NCI-H1417 (cell line): ENCODE measurements at regions not wholly inside any gene's neighbourhood (a gene's known extent, or its start where the extent isn't known, plus 50 kb on each side); places are given as distances from the start of the nearest gene placed in this dataset.
"Not testable (repeated sequence)": the region's sequence is repeated elsewhere in the genome, so short reads cannot be mapped to it uniquely, and the experiment has no call there.

ENCODE experiments used
- DNase-seq, 3 experiments: peaks; one replicate each; lab custom pipeline; 2025; lab: John Stamatoyannopoulos, UW

GRCh38 chr6:145155873-145156782 is 579.2 kb downstream of the EPM2A start:
- DNase-seq = no peak

- DNase-seq = not testable (repeated sequence)
These were observed 576.7 kb downstream of the EPM2A start for GRCh38 chr6:145158636-145159035.

- no peak for DNase-seq
These were observed 575.4 kb downstream of the EPM2A start for GRCh38 chr6:145159921-145160320.

DNA sequence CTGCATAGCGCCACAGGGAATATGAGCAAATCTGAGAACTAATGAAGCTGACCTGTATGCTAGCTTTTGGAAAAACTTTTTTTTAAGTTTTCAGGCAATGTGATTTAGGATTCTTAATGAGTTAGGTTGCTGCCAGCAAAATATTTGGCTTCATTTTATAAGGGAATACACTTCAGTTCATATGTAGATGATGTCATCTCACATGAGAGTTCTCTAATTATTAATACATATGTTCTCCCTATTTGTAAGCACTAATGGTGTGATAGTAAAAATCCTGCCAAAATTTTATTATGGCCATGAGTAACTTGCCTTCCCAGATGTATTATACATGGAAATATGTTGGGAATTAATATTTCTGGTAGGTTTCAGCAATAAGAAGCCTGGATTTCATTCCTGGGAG is 573.8 kb downstream of the EPM2A start:
- DNase-seq = no peak

DNA sequence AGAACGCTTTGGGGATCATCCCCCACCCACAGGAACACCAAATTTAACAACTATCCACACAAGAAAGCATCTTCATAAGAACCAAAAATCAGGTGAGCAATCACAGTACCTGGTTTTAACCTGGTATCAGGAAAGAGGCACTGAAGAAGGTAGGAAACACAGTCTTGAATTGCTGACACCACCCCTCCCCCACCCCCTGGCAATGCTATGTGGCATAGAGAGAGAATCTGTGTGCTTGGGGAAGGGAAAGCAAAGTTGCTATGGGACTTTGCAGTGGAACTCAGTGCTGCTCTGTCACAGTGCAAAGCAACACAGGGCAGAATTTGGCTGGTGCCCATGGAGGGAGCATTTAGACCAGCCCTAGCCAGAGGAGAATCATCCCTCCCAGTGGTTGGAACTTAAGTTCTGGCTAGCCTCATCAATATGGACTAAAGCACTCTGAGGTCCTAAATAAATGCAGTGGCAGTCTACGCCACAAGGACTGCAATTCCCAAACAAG is 565.5 kb downstream of the EPM2A start:
- no peak for DNase-seq

DNA sequence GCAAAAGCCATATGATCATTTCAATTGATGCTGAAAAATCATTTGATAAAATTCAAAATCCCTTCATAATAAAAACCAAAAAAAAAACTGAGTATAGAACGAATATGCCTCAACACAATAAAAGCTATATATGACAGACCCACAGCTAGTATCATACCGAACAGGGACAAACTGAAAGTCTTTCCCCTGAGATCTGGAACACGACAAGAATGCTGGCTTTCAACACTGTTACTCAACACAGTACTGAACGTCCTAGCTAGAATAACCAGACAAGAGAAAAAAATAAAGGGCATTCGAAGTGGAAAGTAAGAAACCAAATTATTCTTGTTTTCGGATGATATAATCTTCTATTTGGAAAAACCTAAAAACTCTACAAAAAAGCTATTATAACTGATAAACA is 559.9 kb downstream of the EPM2A start:
- no peak for DNase-seq

GRCh38 chr6:145178391-145178790 is 556.9 kb downstream of the EPM2A start:
- DNase-seq = no peak

DNA sequence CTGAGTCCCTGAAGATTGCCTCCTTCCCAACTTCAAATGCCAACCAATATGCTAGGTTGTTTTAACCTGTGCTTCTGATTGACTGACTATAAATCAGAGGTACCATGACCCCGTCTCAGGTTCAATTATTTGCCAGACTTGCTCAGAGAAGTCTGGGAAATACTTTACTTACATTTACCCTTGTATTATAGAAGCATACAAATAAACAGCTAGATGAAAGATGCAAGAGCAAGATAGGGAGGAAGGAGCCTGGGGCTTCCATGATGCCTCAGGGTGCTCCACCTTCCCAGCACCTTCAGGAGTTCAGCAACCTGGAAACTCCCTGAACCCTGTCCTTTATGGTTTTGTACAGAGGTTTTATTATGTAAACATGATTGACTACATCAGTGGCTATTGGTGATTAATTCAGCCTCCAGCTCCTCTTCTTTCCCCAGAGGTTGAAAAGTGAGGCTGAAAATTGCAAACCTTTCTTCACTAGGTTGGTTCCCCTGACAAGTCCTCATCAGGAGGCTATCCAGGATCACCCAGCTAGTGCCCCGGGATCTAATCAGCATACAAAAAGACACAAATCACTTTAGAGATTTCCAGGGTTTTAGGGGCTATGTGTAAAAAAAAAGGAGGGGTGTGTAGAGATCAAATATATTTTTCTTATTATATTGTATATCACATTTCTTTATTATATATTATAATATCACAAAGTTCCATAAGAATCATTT is 547.7 kb downstream of the EPM2A start:
- DNase-seq = no peak

- DNase-seq = peak in 2 of 3 experiments; percentile 16 to 79
These were observed 545.5 kb downstream of the EPM2A start for GRCh38 chr6:145189836-145190235.

GRCh38 chr6:145194389-145194788 is 540.9 kb downstream of the EPM2A start:
- DNase-seq = no peak

- peak; percentile 7 to 80 (median 55) for DNase-seq
These were observed 535.4 kb downstream of the EPM2A start for GRCh38 chr6:145199961-145200360.

- no peak for DNase-seq
These were observed 531.0 kb downstream of the EPM2A start for GRCh38 chr6:145204301-145204700.

- no peak for DNase-seq
These were observed 528.9 kb downstream of the EPM2A start for GRCh38 chr6:145206247-145206907.

- DNase-seq = no peak
These were observed 526.8 kb downstream of the EPM2A start for GRCh38 chr6:145208474-145208873.

- no peak for DNase-seq
These were observed 526.0 kb downstream of the EPM2A start for GRCh38 chr6:145209272-145209671.

DNA sequence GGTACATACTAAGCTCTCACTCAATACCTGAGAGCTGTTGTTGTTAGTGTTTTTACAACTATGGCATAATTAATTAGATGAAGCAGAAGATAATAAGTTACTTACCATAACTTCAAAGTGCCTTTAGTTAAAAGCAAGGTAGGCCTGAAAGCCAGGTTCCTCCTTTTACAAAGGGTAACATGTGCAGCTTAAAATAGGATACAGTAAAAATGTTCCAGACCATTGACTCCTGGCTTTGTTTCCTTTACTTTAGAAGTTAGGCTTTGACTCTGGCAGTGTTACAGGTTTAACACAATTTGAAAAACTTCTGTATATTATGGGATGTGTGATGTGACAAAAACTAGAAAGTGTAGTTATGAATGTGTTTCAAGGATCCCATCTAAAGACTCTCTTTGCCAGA is 522.5 kb downstream of the EPM2A start:
- DNase-seq = no peak

DNA sequence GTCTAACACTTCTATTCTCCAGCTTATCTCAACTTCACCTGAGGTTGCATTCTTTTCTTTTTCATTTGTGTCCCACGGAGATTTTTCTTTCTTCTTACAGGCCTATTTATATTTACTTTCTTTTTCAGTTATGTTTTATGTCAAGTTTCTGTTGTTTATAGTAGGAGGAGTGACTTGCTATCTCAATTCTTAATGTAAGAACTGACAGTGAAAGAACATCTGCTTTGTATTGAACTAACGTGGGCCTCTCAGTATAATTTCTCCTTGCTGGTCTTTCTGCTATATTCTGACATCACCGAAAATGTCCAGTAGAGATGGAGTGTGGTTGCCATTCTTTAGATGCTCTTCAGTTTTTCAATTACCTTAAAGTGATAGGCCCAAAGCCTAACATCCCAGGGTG is 521.7 kb downstream of the EPM2A start:
- DNase-seq = peak in 1 of 3 experiments; percentile 27

GRCh38 chr6:145214570-145214969 is 520.8 kb downstream of the EPM2A start:
- peak; percentile 15 to 83 (median 44) for DNase-seq

DNA sequence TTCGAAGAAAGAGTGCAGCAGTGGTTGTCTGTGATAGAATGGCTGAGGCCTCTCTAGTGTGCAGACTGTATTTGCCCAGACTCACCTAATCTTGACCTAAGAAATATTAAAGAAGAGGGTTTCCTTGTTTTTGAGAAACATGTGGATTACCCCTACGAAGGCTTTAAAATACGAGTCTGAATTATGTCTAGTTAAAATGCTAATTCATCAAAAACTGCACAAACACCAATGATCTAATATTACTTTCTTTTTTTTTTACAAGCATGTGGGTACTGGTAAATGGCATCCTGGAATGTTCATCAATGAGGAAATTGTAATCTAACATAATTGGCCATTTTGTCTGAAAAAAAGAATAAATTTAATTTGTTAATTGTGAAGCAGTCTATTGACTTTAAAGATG is 510.9 kb downstream of the EPM2A start:
- DNase-seq = no peak

GRCh38 chr6:145225500-145225899 is 509.8 kb downstream of the EPM2A start:
- no peak for DNase-seq

DNA sequence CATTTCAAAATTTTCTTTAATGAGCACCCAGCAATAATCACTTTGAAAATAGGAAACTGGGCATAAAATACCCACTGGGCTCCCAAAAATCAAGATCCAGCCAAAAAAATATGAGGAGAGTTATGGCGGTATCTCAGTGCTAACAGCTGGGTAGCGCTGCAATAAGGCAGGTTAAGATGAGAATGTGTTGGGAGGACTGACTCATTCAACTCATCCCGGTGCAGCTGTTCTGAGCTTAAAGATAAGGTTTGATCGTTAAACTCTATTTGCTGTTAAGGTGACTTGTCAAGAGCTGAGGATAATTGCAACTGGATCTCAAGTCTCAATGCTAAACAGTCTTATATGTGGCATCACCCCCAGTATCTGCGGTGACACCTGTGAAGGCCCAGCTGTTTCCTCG is 507.7 kb downstream of the EPM2A start:
- DNase-seq = no peak

GRCh38 chr6:145228962-145229582 is 506.2 kb downstream of the EPM2A start:
- no peak for DNase-seq
